ENCODE measurements at regions not wholly inside any gene's neighbourhood (a gene's known extent, or its start where the extent isn't known, plus 50 kb on each side); places are given as distances from the start of the nearest gene placed in this dataset.

- TF ChIP-seq CTCF (conservative IDR thresholded peaks at IDR 0.05): no peak
- TF ChIP-seq ZFX (IDR thresholded peaks at IDR 0.05): no peak
Measured at GRCh38 chr3:191695131-191695814, 234.3 kb downstream of the PYDC2 start.
